Ovary (tissue), 3 donors: ENCODE measurements at regions not wholly inside any gene's neighbourhood (a gene's known extent, or its start where the extent isn't known, plus 50 kb on each side); places are given as distances from the start of the nearest gene placed in this dataset.

Experiments
- CTCF ChIP-seq, 3 donors: fragments of 450-650 bp in 2 of 3; fragments of 200-600 bp in 1 of 3; IDR thresholded peaks; one replicate each; pipeline versions ENCODE4 v1.5.1 to v1.8.0; 2016 to 2022; ENCODE audit warnings: antibody characterized with exemption in 3 of 3, mild to moderate bottlenecking in 1 of 3
- EP300 ChIP-seq: sonication (generic); formaldehyde crosslinking; IDR thresholded peaks from one replicate; pipeline ENCODE4 v1.6.1; 2017; ENCODE audit warnings: antibody characterized with exemption
- donor health status: DM: no; HTN: no; CAD: no.

- TF ChIP-seq EP300 = no peak
- TF ChIP-seq CTCF (IDR thresholded peaks at IDR 0.05) = no peak
Measured at GRCh38 chr4:128657638-128658037, 151.9 kb upstream of the JADE1 start.
